ENCODE measurements at regions not wholly inside any gene's neighbourhood (a gene's known extent, or its start where the extent isn't known, plus 50 kb on each side); places are given as distances from the start of the nearest gene placed in this dataset.

- no peak for DNase-seq
- Mint-ChIP-seq H3K4me3 (no peak overlapping the region), H3K27me3 (peaks cover 4% of the 10 kb centered on the region), H3K9me3 (no peaks in the 10 kb centered on the region), H3K36me3 (no peaks in the 10 kb centered on the region), H3K27ac (no peak overlapping the region), H3K4me1 (no peaks in the 10 kb centered on the region)
- CTCF ChIA-PET: no interaction called here
These were observed 243.8 kb upstream of the PUM3 start for GRCh38 chr9:3087697-3088096.

- H3K4me3 Mint-ChIP-seq: no peak overlapping the region
- no peak overlapping the region for H3K27ac Mint-ChIP-seq
- no peaks in the 10 kb centered on the region for H3K9me3 Mint-ChIP-seq
- no peak for DNase-seq
- no peaks in the 10 kb centered on the region for H3K36me3 Mint-ChIP-seq
- CTCF ChIA-PET: no interaction called here
- H3K4me1 Mint-ChIP-seq: no peaks in the 10 kb centered on the region
- no peaks in the 10 kb centered on the region for H3K27me3 Mint-ChIP-seq
These were observed 237.1 kb upstream of the PUM3 start for GRCh38 chr9:3080951-3081350.

GRCh38 chr9:3074247-3074646, 230.4 kb upstream of the PUM3 start:
- H3K9me3 Mint-ChIP-seq: no peaks in the 10 kb centered on the region
- H3K4me3 Mint-ChIP-seq: no peak overlapping the region
- no peaks in the 10 kb centered on the region for H3K27me3 Mint-ChIP-seq
- CTCF ChIA-PET: no interaction called here
- H3K27ac Mint-ChIP-seq: no peak overlapping the region
- no peak for DNase-seq
- H3K4me1 Mint-ChIP-seq: no peaks in the 10 kb centered on the region
- no peaks in the 10 kb centered on the region for H3K36me3 Mint-ChIP-seq

GRCh38 chr9:3066591-3066990, 222.7 kb upstream of the PUM3 start:
- Mint-ChIP-seq H3K9me3 (no peaks in the 10 kb centered on the region), H3K4me3 (no peak overlapping the region), H3K4me1 (no peaks in the 10 kb centered on the region), H3K27ac (no peak overlapping the region), H3K36me3 (no peaks in the 10 kb centered on the region), H3K27me3 (no peaks in the 10 kb centered on the region)
- no peak for DNase-seq
- CTCF ChIA-PET: no interaction called here

DNA sequence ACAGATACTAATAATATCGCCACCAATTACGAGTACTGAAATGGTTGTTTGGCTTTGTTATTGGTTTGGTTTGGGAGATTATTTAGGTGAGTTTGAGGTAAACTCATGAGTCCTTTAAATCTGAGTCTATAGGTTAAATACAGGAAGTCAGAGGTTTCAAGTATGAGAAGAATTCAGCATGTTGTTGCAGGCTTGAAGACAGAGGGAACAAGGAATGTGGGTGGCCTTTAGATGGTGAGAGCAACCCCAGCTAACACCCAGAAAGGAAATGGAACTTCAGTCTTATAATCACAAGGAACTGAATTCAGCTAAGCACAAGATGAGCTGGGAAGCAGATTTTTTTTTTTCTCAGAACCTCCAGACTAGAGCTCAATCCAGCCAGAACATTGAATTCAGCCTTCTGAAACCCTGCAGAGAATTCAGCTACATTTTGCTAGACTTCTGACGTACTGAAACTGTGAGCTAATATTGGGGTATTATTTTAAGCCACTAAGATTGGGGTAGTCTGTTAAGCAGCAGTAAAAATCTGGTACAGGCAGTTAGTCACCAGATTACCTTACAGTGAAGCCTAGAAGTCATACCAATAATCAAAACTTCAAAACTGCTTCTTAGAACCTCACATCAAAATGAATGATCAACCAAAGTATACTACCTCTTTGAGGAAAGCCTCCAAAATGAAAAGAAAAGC, 216.0 kb upstream of the PUM3 start:
- Mint-ChIP-seq H3K27me3 (peaks cover 6% of the 10 kb centered on the region), H3K9me3 (no peaks in the 10 kb centered on the region), H3K27ac (no peak overlapping the region), H3K4me3 (no peak overlapping the region), H3K36me3 (no peaks in the 10 kb centered on the region), H3K4me1 (no peaks in the 10 kb centered on the region)
- DNase-seq: no peak
- CTCF ChIA-PET: no interaction called here

DNA sequence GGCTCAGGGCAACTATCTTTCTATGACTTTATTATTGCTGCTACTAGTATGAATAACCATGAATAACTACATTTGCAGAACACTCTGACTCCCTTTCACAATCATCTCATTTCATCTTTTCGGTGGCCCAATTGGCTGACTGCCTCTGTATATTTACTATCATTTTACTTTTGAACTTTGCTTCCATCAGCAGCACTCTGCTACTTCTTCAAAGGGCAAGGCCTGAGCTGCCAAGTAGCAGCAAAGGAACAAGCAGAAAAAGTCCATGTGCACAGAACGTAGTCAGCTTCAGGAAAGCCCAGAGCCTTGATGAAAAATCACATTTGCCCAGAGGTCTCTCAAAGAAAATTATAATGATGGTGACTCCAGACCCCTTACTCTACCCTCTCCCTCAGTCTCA, 214.5 kb upstream of the PUM3 start:
- H3K4me3 Mint-ChIP-seq: no peak overlapping the region
- no peaks in the 10 kb centered on the region for H3K9me3 Mint-ChIP-seq
- no peaks in the 10 kb centered on the region for H3K4me1 Mint-ChIP-seq
- DNase-seq: no peak
- CTCF ChIA-PET: no interaction called here
- peaks cover 6% of the 10 kb centered on the region for H3K27me3 Mint-ChIP-seq
- H3K36me3 Mint-ChIP-seq: no peaks in the 10 kb centered on the region
- H3K27ac Mint-ChIP-seq: no peak overlapping the region

- H3K27ac Mint-ChIP-seq: no peak overlapping the region
- H3K36me3 Mint-ChIP-seq: no peaks in the 10 kb centered on the region
- H3K4me1 Mint-ChIP-seq: no peaks in the 10 kb centered on the region
- H3K9me3 Mint-ChIP-seq: no peaks in the 10 kb centered on the region
- no peak overlapping the region for H3K4me3 Mint-ChIP-seq
- DNase-seq: no peak
- CTCF ChIA-PET: no interaction called here
- no peaks in the 10 kb centered on the region for H3K27me3 Mint-ChIP-seq
These were observed 210.2 kb upstream of the PUM3 start for GRCh38 chr9:3054017-3054586.

- DNase-seq: no peak
- no peaks in the 10 kb centered on the region for H3K9me3 Mint-ChIP-seq
- no peaks in the 10 kb centered on the region for H3K36me3 Mint-ChIP-seq
- no peak overlapping the region for H3K27ac Mint-ChIP-seq
- peaks cover 2% of the 10 kb centered on the region for H3K4me1 Mint-ChIP-seq
- CTCF ChIA-PET: no interaction called here
- no peaks in the 10 kb centered on the region for H3K27me3 Mint-ChIP-seq
- no peak overlapping the region for H3K4me3 Mint-ChIP-seq
These were observed 205.7 kb upstream of the PUM3 start for GRCh38 chr9:3049636-3050035.

GRCh38 chr9:3047912-3048311, 204.0 kb upstream of the PUM3 start:
- no peaks in the 10 kb centered on the region for H3K9me3 Mint-ChIP-seq
- H3K4me1 Mint-ChIP-seq: peaks cover 2% of the 10 kb centered on the region
- no peaks in the 10 kb centered on the region for H3K27me3 Mint-ChIP-seq
- no peaks in the 10 kb centered on the region for H3K36me3 Mint-ChIP-seq
- CTCF ChIA-PET: no interaction called here
- no peak overlapping the region for H3K4me3 Mint-ChIP-seq
- H3K27ac Mint-ChIP-seq: no peak overlapping the region
- no peak for DNase-seq

DNA sequence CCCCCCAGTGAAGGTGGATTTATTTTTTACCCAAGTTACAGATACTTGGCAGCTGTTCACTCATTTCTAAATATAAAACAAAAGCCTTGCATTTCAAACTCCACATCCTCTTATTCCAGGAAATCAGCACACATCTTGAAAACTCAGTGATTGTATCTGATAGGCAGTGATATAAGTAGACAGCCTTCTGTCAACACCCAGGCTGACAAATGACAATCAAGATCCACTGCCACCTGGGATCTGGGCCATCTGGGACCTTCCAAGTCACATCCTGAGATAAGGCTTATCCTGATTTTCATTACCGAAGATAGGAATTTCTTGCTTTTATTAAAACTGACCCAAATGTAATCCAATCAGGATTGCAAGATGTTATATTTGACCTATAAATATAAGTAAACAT, 201.3 kb upstream of the PUM3 start:
- H3K4me3 Mint-ChIP-seq: no peak overlapping the region
- no peaks in the 10 kb centered on the region for H3K36me3 Mint-ChIP-seq
- no peaks in the 10 kb centered on the region for H3K9me3 Mint-ChIP-seq
- no peak overlapping the region for H3K27ac Mint-ChIP-seq
- CTCF ChIA-PET: no interaction called here
- no peaks in the 10 kb centered on the region for H3K27me3 Mint-ChIP-seq
- peaks cover 2% of the 10 kb centered on the region for H3K4me1 Mint-ChIP-seq
- no peak for DNase-seq

DNA sequence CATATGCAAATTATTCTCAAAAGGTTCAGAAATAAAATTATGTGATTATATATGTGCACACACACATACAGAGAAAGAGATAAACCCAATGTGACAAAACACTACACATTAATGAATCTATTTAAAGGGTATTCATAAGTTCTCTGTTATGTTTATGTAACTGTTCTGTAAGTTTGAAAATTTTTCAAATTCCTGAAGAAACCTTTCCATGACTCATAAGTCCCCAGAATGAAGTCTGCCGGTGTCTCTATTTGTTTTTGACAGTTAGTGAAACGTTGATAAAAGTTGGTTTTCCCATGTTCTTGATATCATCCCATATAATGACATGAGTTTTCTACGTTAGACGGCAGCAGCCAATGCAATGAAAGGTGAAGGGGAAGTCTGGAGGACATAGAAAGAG, 199.5 kb upstream of the PUM3 start:
- Mint-ChIP-seq H3K4me3 (no peak overlapping the region), H3K27ac (no peak overlapping the region), H3K9me3 (no peaks in the 10 kb centered on the region), H3K36me3 (no peaks in the 10 kb centered on the region), H3K4me1 (peaks cover 2% of the 10 kb centered on the region), H3K27me3 (no peaks in the 10 kb centered on the region)
- CTCF ChIA-PET: no interaction called here
- no peak for DNase-seq

- Mint-ChIP-seq H3K36me3 (no peaks in the 10 kb centered on the region), H3K9me3 (no peaks in the 10 kb centered on the region), H3K27ac (no peak overlapping the region), H3K4me3 (no peak overlapping the region), H3K4me1 (peaks cover 2% of the 10 kb centered on the region), H3K27me3 (peaks cover 3% of the 10 kb centered on the region)
- CTCF ChIA-PET: no interaction called here
- DNase-seq: no peak
These were observed 196.9 kb upstream of the PUM3 start for GRCh38 chr9:3040761-3041160.

DNA sequence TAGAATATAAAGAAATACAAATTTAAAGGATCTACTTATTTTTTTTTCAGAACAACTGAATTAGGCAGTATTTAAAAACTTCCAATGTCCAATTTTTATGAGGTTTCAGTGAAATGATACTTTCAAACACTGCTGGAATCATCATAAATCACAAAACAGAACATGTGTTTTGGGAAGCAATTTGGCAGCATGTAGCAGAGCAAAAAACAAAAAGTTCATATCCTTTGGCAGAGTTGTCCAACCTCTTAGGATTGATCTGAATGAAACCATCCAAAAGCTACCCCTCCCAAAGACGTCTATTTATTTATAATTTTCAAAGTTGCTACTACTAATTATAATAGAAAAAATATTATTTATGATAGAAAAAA, 192.4 kb upstream of the PUM3 start:
- no peaks in the 10 kb centered on the region for H3K36me3 Mint-ChIP-seq
- no peaks in the 10 kb centered on the region for H3K9me3 Mint-ChIP-seq
- H3K27ac Mint-ChIP-seq: no peak overlapping the region
- CTCF ChIA-PET: no interaction called here
- no peak overlapping the region for H3K4me3 Mint-ChIP-seq
- no peak for DNase-seq
- peaks cover 4% of the 10 kb centered on the region for H3K27me3 Mint-ChIP-seq
- H3K4me1 Mint-ChIP-seq: no peaks in the 10 kb centered on the region

DNA sequence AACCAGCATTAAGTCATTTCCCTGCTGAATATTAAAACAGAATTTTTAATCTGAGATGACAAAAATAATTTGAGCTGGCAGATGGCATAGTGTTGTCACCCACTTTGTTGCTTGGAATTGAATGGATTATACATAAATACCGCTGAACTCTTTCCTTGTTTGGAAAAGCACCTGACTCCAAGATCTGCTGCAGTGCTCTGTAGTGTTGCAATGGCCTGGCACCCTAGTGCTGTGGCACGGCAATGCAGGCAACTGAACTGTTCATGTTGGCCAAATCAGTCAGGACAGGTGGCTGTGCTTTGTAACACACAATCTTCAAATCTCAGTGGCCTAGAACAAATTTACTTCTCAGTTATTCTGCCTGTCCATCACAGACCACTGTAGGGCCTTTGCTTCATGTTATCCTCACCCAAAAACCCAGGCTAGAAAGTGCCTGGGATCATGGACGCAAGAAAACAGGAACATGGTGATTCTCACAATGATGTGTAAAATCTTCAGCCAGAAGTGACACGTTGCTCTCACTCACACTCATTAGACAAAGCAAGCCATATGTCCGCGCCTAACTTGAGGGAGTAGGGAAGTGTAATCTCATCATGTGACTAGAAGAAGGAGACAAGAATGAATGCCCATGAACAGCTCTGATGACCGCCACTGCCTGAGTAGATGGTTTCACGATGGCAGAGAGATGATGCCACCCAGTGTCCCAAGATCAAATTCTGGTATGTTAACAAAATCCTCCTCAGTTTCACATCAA, 191.9 kb upstream of the PUM3 start:
- no peaks in the 10 kb centered on the region for H3K4me1 Mint-ChIP-seq
- no peak for DNase-seq
- CTCF ChIA-PET: no interaction called here
- no peak overlapping the region for H3K4me3 Mint-ChIP-seq
- no peaks in the 10 kb centered on the region for H3K9me3 Mint-ChIP-seq
- H3K36me3 Mint-ChIP-seq: no peaks in the 10 kb centered on the region
- no peak overlapping the region for H3K27ac Mint-ChIP-seq
- peaks cover 4% of the 10 kb centered on the region for H3K27me3 Mint-ChIP-seq

DNA sequence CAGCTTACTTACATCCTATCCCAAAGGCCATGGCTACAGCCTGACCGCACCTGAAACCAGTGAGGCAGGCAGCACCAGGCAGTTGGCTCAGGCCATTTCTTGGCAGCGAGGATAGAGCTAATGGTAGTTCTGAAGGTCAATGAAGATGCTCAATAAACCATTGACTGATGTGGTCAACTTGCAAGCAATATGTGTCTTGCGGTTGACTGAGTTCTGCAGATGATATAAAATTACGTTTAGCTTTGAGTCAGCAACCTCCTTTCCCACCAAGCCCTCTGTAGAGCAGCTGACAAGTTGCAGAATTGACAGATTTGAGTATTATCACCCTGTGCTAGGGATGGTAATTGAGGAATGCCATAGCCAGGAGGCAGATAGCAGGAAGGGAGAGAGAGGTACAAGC, 189.0 kb upstream of the PUM3 start:
- no peak for DNase-seq
- no peaks in the 10 kb centered on the region for H3K36me3 Mint-ChIP-seq
- H3K27ac Mint-ChIP-seq: no peak overlapping the region
- no peaks in the 10 kb centered on the region for H3K9me3 Mint-ChIP-seq
- H3K4me3 Mint-ChIP-seq: no peak overlapping the region
- H3K27me3 Mint-ChIP-seq: peaks cover 4% of the 10 kb centered on the region
- CTCF ChIA-PET: no interaction called here
- no peaks in the 10 kb centered on the region for H3K4me1 Mint-ChIP-seq

Data from activated naive CD4-positive, alpha-beta T cell treated with anti-CD3 and anti-CD28 coated beads, Interleukin-2, amount 10 ng/mL, durations not matched to agents 7 days and 5 days (primary cell).